OCI-LY3 (cell line): ENCODE measurements at regions not wholly inside any gene's neighbourhood (a gene's known extent, or its start where the extent isn't known, plus 50 kb on each side); places are given as distances from the start of the nearest gene placed in this dataset.

Experiments
- H2AFZ ChIP-seq: fragments of 200-600, 300-600 bp; shearing (Covaris generic); 2 replicates; pipeline ENCODE4 v1.6.0; 2014; ENCODE audit warnings: antibody characterized with exemption, low read depth, low read length
- H3K27ac ChIP-seq: fragments of 200-600, 300-600 bp; sonication (generic); 2 replicates; pipeline ENCODE4 v1.5.1; 2014; ENCODE audit warnings: mild to moderate bottlenecking, low read length, moderate library complexity, mixed read lengths
- H3K27me3 ChIP-seq: fragments of 200-600, 300-600 bp; sonication (generic); 2 replicates; pipeline ENCODE4 v1.6.1; 2014; ENCODE audit warnings: low read depth, low read length, mixed read lengths
- H3K36me3 ChIP-seq: fragments of 200-600, 300-600 bp; sonication (generic); replicated peaks from 2 replicates; pipeline ENCODE3; 2014; ENCODE audit warnings: low read depth, low read length, mixed read lengths
- H3K4me1 ChIP-seq: fragments of 300-600, 200-600 bp; sonication (generic); 2 replicates; pipeline ENCODE4 v1.6.1; 2014; ENCODE audit warnings: low read length, mixed read lengths
- H3K4me2 ChIP-seq: fragments of 200-600, 300-600 bp; sonication (generic); 2 replicates; pipeline ENCODE4 v1.6.1; 2014; ENCODE audit warnings: low read length, mixed read lengths
- H3K4me3 ChIP-seq: fragments of 300-600, 200-600 bp; sonication (generic); 2 replicates; pipeline ENCODE4 v1.5.1; 2014; ENCODE audit warnings: antibody characterized with exemption, mild to moderate bottlenecking, low read length, moderate library complexity
- H3K79me2 ChIP-seq: fragments of 300-600, 200-600 bp; shearing (Covaris generic); 2 replicates; pipeline ENCODE4 v1.6.1; 2014; ENCODE audit warnings: mild to moderate bottlenecking, low read length, mixed read lengths
- H3K9ac ChIP-seq: fragments of 300-600, 200-600 bp; shearing (Covaris generic); 2 replicates; pipeline ENCODE4 v1.6.0; 2014; ENCODE audit warnings: mild to moderate bottlenecking, low read length, moderate library complexity
- H3K9me3 ChIP-seq: fragments of 200-600, 300-600 bp; shearing (Covaris generic); 2 replicates; pipeline ENCODE4 v1.6.1; 2014; ENCODE audit warnings: low read length, mixed read lengths; ENCODE audit not compliant: insufficient read depth
- H4K20me1 ChIP-seq: fragments of 200-600, 300-600 bp; sonication (generic); 2 replicates; pipeline ENCODE4 v1.6.1; 2016; ENCODE audit warnings: low read length, mixed read lengths; ENCODE audit not compliant: insufficient read depth
- EZH2phosphoT487 ChIP-seq: fragments of 200-600 bp; shearing (Covaris generic); IDR thresholded peaks from 2 replicates; pipeline ENCODE4 v1.6.1; 2018; ENCODE audit warnings: antibody characterized with exemption, mixed run types, low read depth
- TF ChIP-seq, protein P1 (sequence below): fragments of 200-600, 300-600 bp; sonication (generic); IDR thresholded peaks from 2 replicates; pipeline ENCODE4 v1.5.1; 2014; ENCODE audit warnings: antibody characterized with exemption, low read length, low read depth

DNA sequence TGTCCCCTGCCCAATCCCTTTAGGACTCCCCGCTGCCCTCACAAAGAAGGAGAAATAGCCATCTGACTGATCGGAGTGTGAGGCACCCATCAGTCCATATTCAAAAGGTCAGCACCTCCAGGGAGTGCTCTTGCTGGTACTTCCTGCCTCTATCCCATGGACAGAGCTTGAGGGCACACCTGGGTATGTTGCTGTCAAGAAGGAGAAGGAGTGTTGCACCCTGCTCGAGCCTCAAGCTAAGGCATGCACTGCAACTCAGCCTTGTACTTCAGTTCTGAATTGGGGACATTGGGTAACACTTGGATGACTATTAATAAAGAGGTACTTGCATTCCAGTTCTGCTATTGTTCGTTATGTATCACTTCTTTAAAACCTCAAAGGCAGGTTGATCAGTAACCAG lies 190.3 kb upstream of the ZC3H12A start:
- Histone ChIP-seq H3K4me1 (peaks cover 23% of the 10 kb centered on the region), H3K4me2 (no peak overlapping the region), H3K27ac (no peak overlapping the region), H4K20me1 (no peaks in the 10 kb centered on the region), H3K9me3 (no peaks in the 10 kb centered on the region), H3K79me2 (no peaks in the 10 kb centered on the region), H3K36me3 (no peaks in the 10 kb centered on the region), H3K4me3 (no peak overlapping the region), H2AFZ (no peak overlapping the region), H3K9ac (no peak overlapping the region), H3K27me3 (no peaks in the 10 kb centered on the region)
- TF ChIP-seq, protein P1, sequence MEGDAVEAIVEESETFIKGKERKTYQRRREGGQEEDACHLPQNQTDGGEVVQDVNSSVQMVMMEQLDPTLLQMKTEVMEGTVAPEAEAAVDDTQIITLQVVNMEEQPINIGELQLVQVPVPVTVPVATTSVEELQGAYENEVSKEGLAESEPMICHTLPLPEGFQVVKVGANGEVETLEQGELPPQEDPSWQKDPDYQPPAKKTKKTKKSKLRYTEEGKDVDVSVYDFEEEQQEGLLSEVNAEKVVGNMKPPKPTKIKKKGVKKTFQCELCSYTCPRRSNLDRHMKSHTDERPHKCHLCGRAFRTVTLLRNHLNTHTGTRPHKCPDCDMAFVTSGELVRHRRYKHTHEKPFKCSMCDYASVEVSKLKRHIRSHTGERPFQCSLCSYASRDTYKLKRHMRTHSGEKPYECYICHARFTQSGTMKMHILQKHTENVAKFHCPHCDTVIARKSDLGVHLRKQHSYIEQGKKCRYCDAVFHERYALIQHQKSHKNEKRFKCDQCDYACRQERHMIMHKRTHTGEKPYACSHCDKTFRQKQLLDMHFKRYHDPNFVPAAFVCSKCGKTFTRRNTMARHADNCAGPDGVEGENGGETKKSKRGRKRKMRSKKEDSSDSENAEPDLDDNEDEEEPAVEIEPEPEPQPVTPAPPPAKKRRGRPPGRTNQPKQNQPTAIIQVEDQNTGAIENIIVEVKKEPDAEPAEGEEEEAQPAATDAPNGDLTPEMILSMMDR = no peak
- no peak for TF ChIP-seq EZH2phosphoT487

DNA sequence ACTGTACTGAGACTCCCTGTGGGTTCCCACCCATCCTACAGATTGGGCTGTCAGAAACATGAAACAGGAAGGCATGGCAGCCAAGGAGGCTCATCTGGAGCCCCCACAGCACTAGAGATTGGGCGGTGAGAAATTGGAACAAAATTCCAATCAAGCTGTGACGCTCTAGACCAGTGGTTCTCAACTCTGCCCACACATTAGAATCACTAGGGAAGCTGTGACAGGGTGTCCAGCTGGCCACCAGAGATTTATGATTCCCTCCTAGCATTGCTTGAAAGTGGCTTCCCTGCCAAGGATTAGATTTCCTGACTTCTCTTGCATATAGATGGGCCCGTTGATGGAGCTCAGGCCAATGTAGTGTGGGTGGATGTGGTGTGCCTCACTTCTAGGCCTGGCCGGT lies 187.5 kb upstream of the ZC3H12A start:
- H2AFZ ChIP-seq = no peak overlapping the region
- no peaks in the 10 kb centered on the region for H3K79me2 ChIP-seq
- no peaks in the 10 kb centered on the region for H3K27me3 ChIP-seq
- H3K9ac ChIP-seq = no peak overlapping the region
- H3K4me2 ChIP-seq = no peak overlapping the region
- H3K4me3 ChIP-seq = no peak overlapping the region
- H4K20me1 ChIP-seq = no peaks in the 10 kb centered on the region
- H3K4me1 ChIP-seq = peaks cover 51% of the 10 kb centered on the region
- TF ChIP-seq, protein P1 = no peak
- no peak for TF ChIP-seq EZH2phosphoT487
- H3K9me3 ChIP-seq = no peaks in the 10 kb centered on the region
- H3K36me3 ChIP-seq = no peaks in the 10 kb centered on the region
- no peak overlapping the region for H3K27ac ChIP-seq

DNA sequence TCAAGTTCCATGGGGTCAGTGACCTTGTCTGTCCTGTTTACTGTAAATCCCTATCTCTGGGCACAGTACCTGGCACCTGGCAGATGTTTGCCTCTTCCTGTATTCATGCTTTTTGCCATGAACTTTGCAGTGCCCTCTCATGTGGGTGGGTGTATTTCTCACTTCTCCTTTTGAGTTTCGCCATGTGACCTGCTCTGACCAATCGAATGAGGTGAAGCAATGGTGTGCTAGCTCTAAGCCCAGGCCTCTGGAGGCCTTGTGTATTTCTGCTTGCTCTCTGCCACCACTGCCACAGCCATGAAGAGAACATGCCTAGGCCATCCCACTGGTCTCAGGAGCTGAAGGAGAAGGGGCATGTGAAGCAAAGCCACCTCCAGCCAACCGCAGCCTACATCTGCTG lies 185.5 kb upstream of the ZC3H12A start:
- TF ChIP-seq EZH2phosphoT487 = no peak
- TF ChIP-seq, protein P1 = no peak
- H3K4me3 ChIP-seq = peak overlapping the region; percentile 42; the same call in 1 of the 2 replicates
- no peak overlapping the region for H2AFZ ChIP-seq
- H3K9ac ChIP-seq = peak overlapping the region; percentile 66
- H3K4me1 ChIP-seq = peaks cover 71% of the 10 kb centered on the region
- no peaks in the 10 kb centered on the region for H3K27me3 ChIP-seq
- H3K36me3 ChIP-seq = no peaks in the 10 kb centered on the region
- peak overlapping the region; percentile 54 for H3K4me2 ChIP-seq
- H3K79me2 ChIP-seq = no peaks in the 10 kb centered on the region
- H3K27ac ChIP-seq = peak overlapping the region; percentile 95
- no peaks in the 10 kb centered on the region for H4K20me1 ChIP-seq
- H3K9me3 ChIP-seq = no peaks in the 10 kb centered on the region

DNA sequence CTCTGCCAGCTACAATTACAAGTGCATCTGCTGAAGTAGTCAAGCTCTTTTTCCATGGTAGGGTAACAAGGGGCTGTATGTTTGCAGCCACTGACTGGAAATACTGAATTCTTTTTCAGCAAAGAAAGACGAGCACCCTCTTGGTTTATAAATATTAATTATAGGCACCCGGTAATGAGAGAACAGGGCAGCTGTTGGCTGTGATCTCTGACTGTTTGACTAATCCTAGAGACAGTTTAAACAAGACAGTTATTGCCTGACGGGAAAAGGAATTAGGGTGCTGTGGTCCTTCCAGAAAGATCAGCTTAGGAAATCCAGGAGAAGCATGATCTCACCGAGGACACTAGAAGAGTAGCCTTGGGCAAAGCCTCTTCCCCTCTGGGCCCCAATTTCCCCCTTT lies 183.7 kb upstream of the ZC3H12A start:
- peak overlapping the region; percentile 95 for H3K27ac ChIP-seq
- H4K20me1 ChIP-seq = no peaks in the 10 kb centered on the region
- H3K9me3 ChIP-seq = no peaks in the 10 kb centered on the region
- peaks cover 72% of the 10 kb centered on the region for H3K4me1 ChIP-seq
- peak overlapping the region; percentile 54 for H3K4me2 ChIP-seq
- no peaks in the 10 kb centered on the region for H3K27me3 ChIP-seq
- no peak for TF ChIP-seq EZH2phosphoT487
- TF ChIP-seq, protein P1 = no peak
- H3K9ac ChIP-seq = peak overlapping the region; percentile 66
- H2AFZ ChIP-seq = no peak overlapping the region
- no peaks in the 10 kb centered on the region for H3K36me3 ChIP-seq
- H3K4me3 ChIP-seq = no peak overlapping the region
- H3K79me2 ChIP-seq = no peaks in the 10 kb centered on the region
